SK-N-MC (cell line): ENCODE measurements at regions not wholly inside any gene's neighbourhood (a gene's known extent, or its start where the extent isn't known, plus 50 kb on each side); places are given as distances from the start of the nearest gene placed in this dataset.

Experiments
- EZH2 ChIP-seq: fragments of 200-600 bp; sonication (generic); IDR thresholded peaks from one replicate; pipeline ENCODE4 v1.6.1; 2017; ENCODE audit warnings: antibody characterized with exemption
- FOXP2 ChIP-seq: optimal IDR thresholded peaks from 2 replicates; pipeline ENCODE3; 2011; ENCODE audit warnings: mild to moderate bottlenecking, moderate library complexity; ENCODE audit not compliant: insufficient read depth; ENCODE audit errors: extremely low read length, control extremely low read depth
- POLR2AphosphoS5 ChIP-seq: IDR thresholded peaks from 2 replicates; pipeline ENCODE4 v1.6.1; 2012; ENCODE audit warnings: mild to moderate bottlenecking, low read depth, low read length, borderline replicate concordance

- TF ChIP-seq POLR2AphosphoS5 (no peak), EZH2 (no peak), FOXP2 (no peak)
These were observed 369.4 kb upstream of the NDST3 start for GRCh38 chr4:117664706-117665444.
